Hepatocyte (in vitro differentiated cells): ENCODE measurements at regions not wholly inside any gene's neighbourhood (a gene's known extent, or its start where the extent isn't known, plus 50 kb on each side); places are given as distances from the start of the nearest gene placed in this dataset.

Source experiments
- CTCF ChIP-seq: fragments of 200-600 bp; sonication (generic); IDR thresholded peaks from 2 replicates; pipeline ENCODE4 v1.5.1; 2016; ENCODE audit warnings: antibody characterized with exemption, mild to moderate bottlenecking; ENCODE audit not compliant: poor library complexity
- EZH2 ChIP-seq: fragments of 200-600 bp; sonication (generic); IDR thresholded peaks from 2 replicates; pipeline ENCODE4 v1.6.1; 2016; ENCODE audit warnings: antibody characterized with exemption, mild to moderate bottlenecking, borderline replicate concordance
- EZH2phosphoT487 ChIP-seq: fragments of 200-600 bp; sonication (generic); IDR thresholded peaks from one replicate; pipeline ENCODE4 v1.6.1; 2018; ENCODE audit warnings: antibody characterized with exemption, mild to moderate bottlenecking, low read depth, moderate library complexity; ENCODE audit not compliant: unreplicated experiment, severe bottlenecking

- TF ChIP-seq EZH2: no peak
- TF ChIP-seq CTCF: no peak
- TF ChIP-seq EZH2phosphoT487: no peak
Measured at GRCh38 chr2:180145163-180145562, 138.1 kb upstream of the CWC22 start.
